Left hindlimb (tissue), 1 donor: ENCODE measurements at regions not wholly inside any gene's neighbourhood (a gene's known extent, or its start where the extent isn't known, plus 50 kb on each side); places are given as distances from the start of the nearest gene placed in this dataset.

Experiments
- DNase-seq: peaks from one replicate; pipeline ENCODE4 v3.0.0-alpha.2; 2018

- DNase-seq: no peak
These were observed 50.6 kb upstream of the UQCRFS1 start for GRCh38 chr19:29263305-29264135.

- no peak for DNase-seq
These were observed 51.9 kb upstream of the UQCRFS1 start for GRCh38 chr19:29264897-29265296.

GRCh38 chr19:29265436-29265835 lies 52.5 kb upstream of the UQCRFS1 start:
- no peak for DNase-seq

- no peak for DNase-seq
These were observed 53.0 kb upstream of the UQCRFS1 start for GRCh38 chr19:29266001-29266400.

- no peak for DNase-seq
These were observed 53.7 kb upstream of the UQCRFS1 start for GRCh38 chr19:29266603-29267002.

GRCh38 chr19:29267701-29268100 lies 54.8 kb upstream of the UQCRFS1 start:
- no peak for DNase-seq

GRCh38 chr19:29268103-29268502 lies 55.2 kb upstream of the UQCRFS1 start:
- no peak for DNase-seq

- no peak for DNase-seq
These were observed 55.9 kb upstream of the UQCRFS1 start for GRCh38 chr19:29268721-29269393.

- DNase-seq: no peak
These were observed 56.7 kb upstream of the UQCRFS1 start for GRCh38 chr19:29269641-29270040.

- DNase-seq: no peak
These were observed 58.4 kb upstream of the UQCRFS1 start for GRCh38 chr19:29271341-29271740.

GRCh38 chr19:29271911-29272310 lies 59.0 kb upstream of the UQCRFS1 start:
- no peak for DNase-seq

GRCh38 chr19:29273000-29273640 lies 60.2 kb upstream of the UQCRFS1 start:
- DNase-seq: no peak

GRCh38 chr19:29275266-29275665 lies 62.3 kb upstream of the UQCRFS1 start:
- no peak for DNase-seq

- no peak for DNase-seq
These were observed 64.2 kb upstream of the UQCRFS1 start for GRCh38 chr19:29277102-29277501.

GRCh38 chr19:29278716-29279115 lies 65.8 kb upstream of the UQCRFS1 start:
- DNase-seq: no peak

GRCh38 chr19:29283366-29283765 lies 70.4 kb upstream of the UQCRFS1 start:
- DNase-seq: no peak

- no peak for DNase-seq
These were observed 72.3 kb upstream of the UQCRFS1 start for GRCh38 chr19:29285187-29285687.

- peak; percentile 58 for DNase-seq
These were observed 72.9 kb upstream of the UQCRFS1 start for GRCh38 chr19:29285878-29286277.

GRCh38 chr19:29287061-29287460 lies 74.1 kb upstream of the UQCRFS1 start:
- no peak for DNase-seq

- DNase-seq: no peak
These were observed 75.3 kb upstream of the UQCRFS1 start for GRCh38 chr19:29288256-29288655.

GRCh38 chr19:29289020-29289419 lies 76.1 kb upstream of the UQCRFS1 start:
- no peak for DNase-seq

- DNase-seq: no peak
These were observed 77.9 kb upstream of the UQCRFS1 start for GRCh38 chr19:29290853-29291252.

- no peak for DNase-seq
These were observed 79.2 kb upstream of the UQCRFS1 start for GRCh38 chr19:29292153-29292552.

- DNase-seq: no peak
These were observed 79.6 kb upstream of the UQCRFS1 start for GRCh38 chr19:29292562-29292961.
